Stimulated activated CD8-positive, alpha-beta memory T cell treated with anti-CD3 and anti-CD28 coated beads, Interleukin-7, amount 100 ng/mL, for 4 hours (primary cell): ENCODE measurements at regions not wholly inside any gene's neighbourhood (a gene's known extent, or its start where the extent isn't known, plus 50 kb on each side); places are given as distances from the start of the nearest gene placed in this dataset.

Experiments
- DNase-seq, 2 donors: peaks; one replicate each; pipeline ENCODE4 v3.0.0-alpha.2; 2020; ENCODE audit warnings: low read depth in 2 of 2

GRCh38 chr12:125567581-125567980, 502.3 kb downstream of the AACS start:
- DNase-seq: no peak

GRCh38 chr12:125568306-125568705, 503.1 kb downstream of the AACS start:
- DNase-seq: no peak

- DNase-seq: no peak
Observed at GRCh38 chr12:125573271-125573670, 508.0 kb downstream of the AACS start.

- no peak for DNase-seq
Observed at GRCh38 chr12:125577334-125577733, 512.1 kb downstream of the AACS start.

- DNase-seq: no peak
Observed at GRCh38 chr12:125579916-125580315, 514.7 kb downstream of the AACS start.

- no peak for DNase-seq
Observed at GRCh38 chr12:125583071-125583470, 517.8 kb downstream of the AACS start.

GRCh38 chr12:125586441-125586840, 521.2 kb downstream of the AACS start:
- DNase-seq: no peak

GRCh38 chr12:125593269-125593668, 528.0 kb downstream of the AACS start:
- no peak for DNase-seq

- DNase-seq: no peak
Observed at GRCh38 chr12:125604976-125605375, 539.7 kb downstream of the AACS start.

GRCh38 chr12:125606312-125606711, 541.1 kb downstream of the AACS start:
- DNase-seq: no peak

- no peak for DNase-seq
Observed at GRCh38 chr12:125610292-125610691, 545.1 kb downstream of the AACS start.

GRCh38 chr12:125610971-125611370, 545.7 kb downstream of the AACS start:
- DNase-seq: no peak

- DNase-seq: no peak
Observed at GRCh38 chr12:125614058-125614457, 548.8 kb downstream of the AACS start.

- DNase-seq: no peak
Observed at GRCh38 chr12:125619723-125620122, 554.5 kb downstream of the AACS start.

GRCh38 chr12:125633686-125634085, 568.5 kb downstream of the AACS start:
- no peak for DNase-seq

GRCh38 chr12:125634813-125635212, 569.6 kb downstream of the AACS start:
- DNase-seq: no peak

GRCh38 chr12:125639826-125640225, 574.6 kb downstream of the AACS start:
- no peak for DNase-seq

- DNase-seq: no peak
Observed at GRCh38 chr12:125643055-125643454, 577.8 kb downstream of the AACS start.

GRCh38 chr12:125645724-125646123, 580.5 kb downstream of the AACS start:
- no peak for DNase-seq

GRCh38 chr12:125650587-125650986, 585.4 kb downstream of the AACS start:
- no peak for DNase-seq

- no peak for DNase-seq
Observed at GRCh38 chr12:125651625-125652024, 586.4 kb downstream of the AACS start.

GRCh38 chr12:125652681-125653080, 587.4 kb downstream of the AACS start:
- DNase-seq: no peak

GRCh38 chr12:125657681-125658080, 592.4 kb downstream of the AACS start:
- no peak for DNase-seq

GRCh38 chr12:125674554-125675338, 609.5 kb downstream of the AACS start:
- no peak for DNase-seq
